HG03103 (cell line): ENCODE measurements at regions not wholly inside any gene's neighbourhood (a gene's known extent, or its start where the extent isn't known, plus 50 kb on each side); places are given as distances from the start of the nearest gene placed in this dataset.

Experiments used
- ATAC-seq: cut with Tn5 transposase; IDR thresholded peaks from one replicate; pipeline ENCODE4 v1.9.1; 2021; ENCODE audit warnings: low read depth; ENCODE audit not compliant: unreplicated experiment

DNA sequence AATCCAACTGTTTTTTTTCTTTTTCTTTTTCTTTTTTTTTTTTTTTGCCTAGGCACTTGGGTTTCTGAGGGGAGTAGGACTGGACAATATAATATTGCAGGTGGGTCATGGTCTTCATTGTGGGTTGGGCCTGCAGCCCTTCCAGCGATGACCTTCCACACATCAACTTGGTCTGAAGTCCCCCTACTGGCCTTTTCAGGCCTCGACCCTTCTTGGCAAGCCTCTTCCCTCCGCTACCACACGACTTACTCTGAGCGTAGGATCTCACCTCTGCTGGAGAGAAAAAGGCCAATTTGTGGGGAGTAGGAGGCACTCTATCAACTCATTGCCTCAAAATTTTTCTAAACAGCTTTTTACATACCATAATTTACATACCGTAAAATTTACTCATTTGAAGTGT, 51.1 kb upstream of the GRIK3 start:
- no peak for ATAC-seq

DNA sequence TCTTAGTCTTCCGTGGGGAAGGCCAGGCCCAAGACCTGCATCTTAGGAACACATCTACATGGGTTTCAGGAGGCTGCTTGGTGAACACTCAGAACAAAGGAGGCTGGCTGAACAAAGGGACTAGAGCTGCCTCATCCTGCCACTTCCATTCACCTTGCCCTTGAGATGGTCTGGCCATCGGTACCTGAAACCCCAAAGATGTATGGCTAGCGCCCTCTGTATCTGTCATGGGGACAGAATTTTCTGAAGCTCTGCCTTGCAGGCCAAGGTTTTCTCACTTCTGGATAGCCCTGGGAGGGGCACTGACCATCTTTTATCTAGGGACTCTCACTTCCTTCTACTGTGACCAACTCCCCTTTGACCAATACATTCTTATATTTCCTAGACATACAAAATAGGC, 55.4 kb upstream of the GRIK3 start:
- no peak for ATAC-seq

DNA sequence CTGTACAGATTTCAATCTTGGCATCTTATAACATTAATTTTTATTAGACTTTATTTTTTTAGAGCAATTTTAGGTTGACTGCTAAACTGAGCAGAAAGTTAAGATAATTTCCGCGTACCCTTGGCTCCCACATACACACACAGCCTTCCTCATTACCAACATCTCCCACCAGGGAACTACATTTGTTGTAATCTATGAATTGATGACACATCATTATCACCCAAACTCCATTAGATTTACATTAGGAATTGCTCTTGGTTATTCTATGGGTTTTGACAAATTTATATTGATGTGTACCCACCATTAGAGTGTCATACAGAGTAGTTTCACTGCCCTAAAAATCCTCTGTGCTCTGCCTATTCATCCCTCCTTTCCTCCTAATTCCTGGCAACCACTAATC, 56.4 kb upstream of the GRIK3 start:
- no peak for ATAC-seq

DNA sequence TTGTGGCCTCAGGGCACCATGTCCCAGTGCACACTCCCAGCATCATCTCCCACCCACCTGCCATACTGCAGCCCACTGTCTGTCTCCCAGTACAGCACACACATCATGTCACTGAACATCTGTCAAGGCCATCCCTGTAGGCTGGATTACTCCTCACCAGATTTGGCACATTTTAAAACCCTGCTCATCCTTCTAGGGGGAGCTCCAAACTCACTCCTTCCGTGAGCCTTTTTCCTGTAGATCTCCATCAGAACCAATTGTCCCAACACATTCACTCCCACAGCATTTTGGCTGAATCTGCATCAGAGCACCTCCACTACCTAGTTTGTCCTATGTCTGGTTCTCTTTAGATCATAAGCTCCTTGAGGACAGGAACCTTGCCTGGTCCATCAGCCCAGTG, 58.6 kb upstream of the GRIK3 start:
- ATAC-seq = no peak

DNA sequence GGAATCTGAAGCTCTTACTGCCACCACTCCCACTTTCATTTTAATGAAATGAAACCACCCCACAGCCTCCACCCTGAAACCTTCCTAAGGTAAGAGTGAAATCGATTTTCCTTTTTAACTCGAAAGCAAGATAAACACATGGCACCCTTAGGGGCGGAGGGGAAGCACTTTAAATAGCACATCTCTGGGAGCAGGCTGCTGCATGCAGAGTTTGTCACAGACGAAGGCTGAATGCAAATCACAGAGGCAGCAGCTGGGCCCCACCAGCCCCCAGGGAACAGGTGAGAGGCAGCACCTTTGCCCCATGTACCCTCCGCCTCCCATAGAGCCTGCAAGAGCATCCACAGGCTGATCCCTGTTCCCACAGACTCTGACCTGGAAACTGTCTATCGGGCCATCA, 60.0 kb upstream of the GRIK3 start:
- ATAC-seq = no peak

DNA sequence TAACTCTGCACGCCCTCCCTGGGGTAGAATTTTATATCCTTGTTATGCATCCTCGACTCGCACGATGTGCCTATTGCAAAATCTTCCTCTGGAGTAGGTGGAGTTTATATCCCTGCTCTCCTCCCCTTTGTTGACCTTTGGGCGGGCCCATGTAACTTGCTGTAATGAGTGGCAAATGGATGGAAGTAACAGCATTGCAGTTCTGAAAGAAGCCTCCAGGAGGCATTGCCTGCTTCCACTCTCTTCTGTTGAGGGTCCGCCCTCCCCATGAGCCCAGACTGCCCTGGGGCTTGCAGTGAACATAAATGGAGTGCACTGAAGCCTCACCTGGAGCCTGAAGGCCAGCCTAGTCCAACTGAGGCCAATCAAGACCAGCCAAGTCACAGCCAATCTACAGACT, 62.2 kb upstream of the GRIK3 start:
- no peak for ATAC-seq

DNA sequence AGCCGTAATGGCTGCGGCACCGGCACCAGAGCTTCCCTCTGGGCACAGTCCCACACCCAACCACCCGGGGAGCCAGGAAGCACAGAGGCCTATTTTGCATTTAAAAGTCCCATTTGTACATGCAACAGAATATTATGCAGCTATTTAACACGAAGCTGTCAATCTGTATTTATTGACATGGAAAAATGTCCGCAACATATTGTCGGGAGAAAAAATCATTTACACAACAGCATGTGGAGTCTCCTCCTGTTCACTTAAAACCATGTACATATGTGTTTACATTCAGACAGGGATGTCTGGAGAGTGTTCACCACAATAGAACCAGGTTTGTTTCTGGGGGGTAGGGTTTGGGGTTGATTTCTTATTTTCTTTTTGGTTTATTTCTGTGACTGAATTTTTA, 63.4 kb upstream of the GRIK3 start:
- no peak for ATAC-seq

DNA sequence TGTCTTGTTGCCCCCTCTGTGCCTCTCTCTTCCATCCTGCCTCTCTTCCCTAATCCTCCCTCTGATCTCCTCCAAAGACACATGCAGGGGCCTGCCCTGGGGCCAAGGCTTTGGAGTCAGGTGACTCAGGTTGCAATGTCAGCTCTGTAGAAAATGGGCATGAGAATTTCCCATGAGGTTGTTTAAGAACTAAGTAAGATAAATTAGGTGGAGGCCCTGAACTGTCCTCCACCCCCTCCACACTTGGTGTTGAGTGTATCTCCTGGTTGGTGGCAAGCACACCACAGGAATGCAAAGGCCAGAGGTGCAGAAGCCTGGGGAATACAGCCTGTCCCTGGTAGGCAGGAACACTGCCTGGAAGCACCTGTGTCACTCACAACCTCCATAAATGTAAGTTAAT, 63.9 kb upstream of the GRIK3 start:
- no peak for ATAC-seq

DNA sequence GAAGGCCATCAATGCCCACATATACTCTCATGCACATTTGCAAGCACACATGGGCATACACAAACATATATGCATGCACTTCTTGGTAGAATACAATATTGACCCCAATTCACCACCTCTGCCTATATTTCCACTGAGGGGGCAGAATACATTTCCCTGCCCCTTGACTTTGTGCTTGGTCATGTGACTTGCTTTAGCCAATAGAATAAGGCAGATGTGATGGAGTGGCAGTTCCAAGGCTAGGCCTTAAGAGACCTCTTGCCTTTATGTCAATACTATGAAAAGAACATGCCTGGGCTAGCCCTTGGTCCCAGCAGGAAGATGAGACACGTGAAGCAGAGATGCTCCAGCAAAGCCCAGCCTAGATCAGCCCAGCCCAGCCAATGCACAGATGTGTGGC, 66.0 kb upstream of the GRIK3 start:
- ATAC-seq = no peak

DNA sequence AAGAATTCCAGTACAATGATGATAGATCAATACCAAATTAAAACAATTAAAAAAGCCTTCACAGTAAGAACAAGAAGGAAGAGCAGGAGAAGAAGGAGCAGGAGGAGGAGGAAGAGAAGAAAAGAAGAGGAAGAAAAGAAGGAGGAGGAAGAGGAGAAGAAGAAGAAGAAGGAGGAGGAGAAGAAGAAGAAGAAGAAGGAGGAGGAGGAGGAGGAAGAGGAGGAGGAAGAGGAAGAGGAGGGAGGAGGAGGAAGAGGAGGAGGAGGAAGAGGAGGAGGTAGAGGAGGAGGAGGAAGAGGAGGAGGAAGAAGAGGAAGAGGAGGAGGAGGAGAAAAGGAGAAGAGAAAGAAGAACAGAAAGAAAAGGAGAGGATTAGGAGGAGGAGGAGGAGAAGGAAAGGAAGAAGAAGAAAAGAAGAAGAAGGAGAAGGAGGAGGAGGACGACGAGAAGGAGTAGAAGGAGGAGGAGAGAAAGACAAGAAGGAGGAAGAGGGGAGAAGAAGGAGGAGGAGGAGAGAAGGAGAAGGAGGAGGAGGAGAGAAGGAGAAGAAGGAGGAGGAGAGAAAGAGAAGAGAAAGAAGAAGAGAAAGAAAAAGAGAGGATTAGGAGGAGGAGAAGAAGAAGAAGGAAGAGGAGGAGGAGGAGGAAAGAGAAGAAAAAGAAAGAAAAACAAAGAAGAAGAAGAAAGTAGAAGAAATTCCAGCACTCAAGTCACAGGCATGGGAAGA, 68.5 kb upstream of the GRIK3 start:
- no peak for ATAC-seq

DNA sequence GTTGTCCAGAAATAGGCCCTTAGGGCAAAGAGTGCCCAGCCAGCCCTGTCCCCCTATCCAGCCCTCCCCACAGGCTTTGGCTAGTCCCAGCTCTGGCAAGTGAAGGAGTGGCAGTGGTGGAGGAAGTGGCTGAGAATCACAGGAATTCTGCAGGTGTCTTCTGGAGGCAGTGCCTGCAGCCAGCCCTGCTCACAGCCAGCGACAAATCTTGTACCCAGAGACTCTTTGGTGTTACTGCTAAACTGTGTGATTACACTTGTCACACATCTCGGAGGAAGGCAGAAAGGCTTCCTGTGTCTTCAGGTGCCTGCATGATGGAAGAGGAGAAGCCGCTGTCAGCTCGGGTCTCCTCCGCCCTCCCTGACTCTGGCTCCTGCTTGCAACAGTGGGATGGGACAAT, 71.6 kb upstream of the GRIK3 start:
- no peak for ATAC-seq

DNA sequence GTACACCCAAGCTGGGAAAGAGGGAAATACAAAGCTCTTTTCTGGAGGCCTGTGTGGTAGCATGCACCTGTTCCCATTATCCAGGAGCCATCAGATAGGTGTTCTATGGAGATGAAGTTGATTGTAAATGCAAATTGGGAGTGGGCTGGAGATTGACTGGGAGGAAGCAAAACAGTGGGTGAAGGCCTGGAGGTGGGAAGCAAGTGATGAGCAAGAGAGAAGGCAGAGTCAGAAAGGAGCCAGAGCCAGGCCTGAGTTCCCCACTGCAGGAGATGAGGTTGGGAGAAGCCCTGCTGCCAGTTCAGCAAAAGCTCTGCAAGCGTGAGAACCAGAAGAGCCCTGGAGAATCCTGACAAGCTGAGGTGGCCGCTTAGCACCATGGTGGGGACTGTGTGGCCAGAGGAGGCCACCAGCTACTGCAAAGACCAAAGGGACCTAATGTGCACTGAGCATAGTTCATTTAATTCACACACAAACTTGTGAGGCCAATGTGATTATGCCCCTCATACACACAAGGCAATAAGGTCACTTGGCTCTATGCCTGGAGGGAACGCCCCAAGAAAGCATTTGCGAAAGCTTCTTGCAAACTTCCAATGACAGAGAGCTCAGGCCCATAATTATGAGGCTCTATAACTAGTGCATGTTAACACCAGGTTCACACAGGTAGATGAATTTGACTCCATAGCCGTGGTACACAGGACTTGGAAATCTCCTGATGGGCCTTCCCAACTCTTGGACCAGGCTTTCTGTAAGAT, 73.0 kb upstream of the GRIK3 start:
- no peak for ATAC-seq

DNA sequence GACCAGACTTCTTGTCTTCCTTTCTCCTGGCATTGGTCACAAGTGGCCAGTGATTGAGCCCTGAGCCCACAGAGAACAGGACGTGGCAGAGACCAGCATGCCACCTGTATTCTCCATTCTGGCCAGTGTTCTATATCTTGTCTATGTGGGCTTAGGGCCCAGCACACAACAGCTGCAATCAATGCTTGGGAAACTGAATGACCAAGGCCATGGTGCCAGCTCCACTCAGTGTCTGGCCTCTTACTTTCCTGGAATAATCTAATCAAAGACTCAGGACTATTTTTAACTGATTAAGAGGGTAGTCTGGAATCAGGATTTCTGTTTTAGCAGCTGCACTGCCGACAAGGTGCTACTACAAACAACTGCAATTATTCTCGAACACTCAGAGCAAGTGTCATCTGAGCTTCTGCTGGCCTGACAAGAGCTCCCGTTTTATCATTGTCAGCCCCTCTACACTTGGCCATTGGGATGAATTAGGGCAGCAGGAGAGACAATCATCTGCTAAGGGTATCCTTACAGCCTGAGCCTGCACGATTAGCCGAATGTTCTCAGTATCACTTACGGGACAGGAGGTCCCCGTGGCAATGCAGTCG, 74.4 kb upstream of the GRIK3 start:
- ATAC-seq = no peak

DNA sequence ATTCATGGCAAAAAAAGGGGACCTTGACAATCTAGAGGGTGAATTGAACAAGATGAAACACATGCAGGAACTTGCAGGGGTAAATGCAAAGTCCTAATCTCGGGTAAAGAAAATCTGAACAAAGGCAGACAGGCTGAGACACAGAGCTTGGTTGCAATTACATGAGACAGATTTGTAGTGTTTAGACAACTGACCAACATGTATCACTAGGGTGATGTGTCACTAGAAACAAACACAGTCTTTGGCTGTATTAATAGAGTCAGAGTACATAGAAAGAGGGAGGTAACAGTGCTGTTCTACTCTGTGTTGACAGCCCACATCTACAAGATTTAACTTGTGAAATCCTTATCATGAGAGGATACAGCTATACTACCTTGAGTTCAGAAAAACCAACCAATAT, 78.1 kb upstream of the GRIK3 start:
- no peak for ATAC-seq

DNA sequence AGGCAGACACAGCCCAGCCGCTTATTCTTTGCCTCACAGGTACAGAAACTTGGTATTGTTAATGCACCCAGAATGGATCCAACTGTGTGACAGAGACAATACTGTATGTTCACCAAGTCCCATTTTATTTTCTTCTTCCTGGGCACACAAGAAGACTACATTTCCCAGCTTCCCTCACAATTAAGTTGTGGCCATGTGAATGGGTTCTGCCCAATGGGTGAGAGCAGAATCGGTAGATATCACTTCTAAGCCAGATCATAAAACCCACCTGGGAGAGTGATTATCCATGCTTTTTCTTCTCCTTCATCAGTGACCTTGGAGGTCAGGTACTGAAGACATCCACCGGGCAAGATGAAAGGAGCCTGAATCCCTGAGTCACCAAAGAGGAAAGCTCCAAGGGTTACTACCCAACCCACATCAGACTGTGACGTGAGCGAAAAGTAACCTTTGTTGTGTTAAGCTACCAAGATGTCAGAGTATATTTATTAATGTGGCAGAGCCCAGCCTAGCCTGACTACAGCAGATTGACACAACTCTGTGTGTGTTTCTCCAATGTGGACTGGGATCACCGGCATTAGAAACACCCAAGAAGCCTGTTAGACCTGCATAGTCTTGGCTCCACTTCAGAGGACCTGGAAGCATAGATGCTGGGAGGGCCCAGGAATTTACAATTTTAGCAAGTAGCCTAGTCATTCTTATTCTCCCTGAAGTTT, 79.1 kb upstream of the GRIK3 start:
- ATAC-seq = no peak

DNA sequence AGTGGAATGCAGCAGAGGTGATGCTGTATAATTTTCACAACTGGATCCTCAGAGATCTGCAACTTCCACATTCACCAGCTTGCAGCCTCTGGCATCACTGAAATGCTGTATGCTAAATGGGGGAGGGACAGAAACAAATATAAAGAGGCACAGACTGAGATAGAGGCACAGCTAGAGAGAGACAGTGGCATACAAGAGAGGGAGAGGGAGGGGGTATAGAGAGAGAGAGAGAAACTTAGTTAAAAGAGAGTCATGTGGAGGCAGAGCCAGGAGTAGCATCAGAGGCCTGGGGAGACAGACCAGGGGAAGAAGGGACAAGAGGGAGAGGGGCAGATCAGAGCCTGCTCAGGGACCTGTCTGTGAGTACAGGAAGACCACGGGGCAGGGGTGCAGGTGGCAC, 84.5 kb upstream of the GRIK3 start:
- ATAC-seq = no peak

DNA sequence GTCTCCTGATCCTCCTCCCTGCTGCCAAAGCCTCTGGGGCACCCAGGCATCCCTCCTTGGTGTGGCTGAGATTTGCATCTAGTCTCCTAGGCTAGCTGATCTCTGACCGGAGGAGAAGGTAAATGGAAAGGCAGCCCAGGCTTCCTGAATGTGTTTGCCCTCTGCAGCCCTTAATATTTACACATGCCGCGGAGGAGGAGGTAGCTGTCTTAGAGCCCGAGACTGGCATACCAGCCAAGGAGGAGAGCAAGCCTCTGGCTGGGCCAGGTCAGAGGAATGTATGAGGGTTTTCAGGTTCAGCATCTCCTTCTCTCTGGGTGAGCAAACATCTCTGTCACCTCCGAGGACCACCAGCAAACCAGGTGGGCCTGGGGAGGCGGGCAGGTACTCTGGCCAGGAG, 86.0 kb upstream of the GRIK3 start:
- ATAC-seq = no peak

DNA sequence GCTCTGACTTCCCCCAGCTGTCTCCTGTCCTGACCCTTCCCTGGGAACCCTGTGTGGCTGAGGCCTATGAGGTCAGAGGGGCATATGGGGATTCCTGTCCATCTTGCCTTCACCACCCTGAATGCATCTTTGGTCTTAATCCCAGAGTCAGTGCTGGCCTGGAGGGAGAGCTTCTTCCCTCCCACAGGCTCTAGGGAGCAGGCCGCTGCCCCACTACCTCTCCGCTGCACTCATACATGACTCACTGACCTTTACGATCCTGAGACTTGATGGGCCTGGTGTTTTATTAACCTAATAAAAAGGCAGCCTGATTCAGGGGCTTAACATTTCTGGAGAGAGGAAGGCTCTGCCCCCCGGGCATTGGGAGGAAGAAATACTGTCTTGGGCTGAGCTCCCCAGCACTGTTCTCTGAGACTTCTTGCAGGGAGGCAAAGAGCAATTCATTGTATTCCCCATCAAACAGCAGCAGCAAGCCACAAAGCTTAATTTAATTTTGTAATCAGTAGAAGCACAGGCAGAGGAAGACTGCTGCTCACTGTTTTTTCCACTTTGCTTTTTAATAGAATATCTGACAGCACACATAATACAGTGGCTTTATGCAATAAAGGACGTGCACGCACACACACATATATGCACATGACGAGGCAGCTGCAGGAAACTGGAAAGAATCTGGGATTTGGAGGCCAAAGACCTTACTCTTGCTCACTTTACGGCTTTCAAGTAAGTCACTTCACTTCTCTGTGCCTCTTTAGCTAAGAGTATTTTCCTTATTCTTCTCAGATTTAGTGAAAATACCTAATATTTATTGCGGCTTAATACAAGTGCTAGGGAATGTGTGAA, 89.2 kb upstream of the GRIK3 start:
- ATAC-seq = no peak

DNA sequence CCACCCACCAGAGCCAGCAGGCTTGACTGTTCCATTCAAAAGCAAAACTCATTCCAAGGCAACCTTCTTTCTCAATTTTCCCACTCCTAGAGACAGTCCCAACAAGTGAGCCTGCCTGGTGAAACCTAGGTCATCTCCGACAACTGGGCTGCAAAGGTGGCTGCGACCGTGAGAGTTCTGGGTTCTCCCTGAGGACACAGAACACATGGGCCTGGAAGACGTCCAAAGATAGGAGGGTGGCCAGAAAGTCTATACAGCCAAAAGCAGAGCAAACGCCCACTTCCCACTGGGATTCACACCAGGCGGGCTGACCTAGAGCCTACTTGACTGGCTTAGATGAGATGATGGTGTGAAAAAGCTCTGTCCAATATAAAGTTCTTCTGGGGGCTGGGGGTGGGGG, 90.2 kb upstream of the GRIK3 start:
- ATAC-seq = no peak

DNA sequence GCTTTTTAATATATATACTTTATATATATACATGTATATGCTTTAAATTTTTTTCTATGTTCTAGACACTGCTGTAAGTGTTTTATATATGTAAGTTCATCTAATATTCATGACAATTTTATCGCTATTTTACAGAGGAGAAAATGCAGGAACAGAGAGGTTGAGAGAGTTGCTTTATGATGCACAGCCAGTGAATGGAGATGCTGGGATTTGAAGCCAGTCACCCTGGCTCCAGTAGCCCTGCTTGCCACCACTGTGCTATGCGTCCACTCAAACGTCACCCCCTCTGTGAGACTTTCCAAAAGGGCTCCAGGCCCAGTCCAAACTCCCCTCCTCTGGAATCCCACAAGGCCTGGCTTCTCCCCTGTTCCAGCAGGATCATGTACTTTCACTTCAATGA, 91.0 kb upstream of the GRIK3 start:
- no peak for ATAC-seq
